HG02981 (cell line): ENCODE measurements at regions not wholly inside any gene's neighbourhood (a gene's known extent, or its start where the extent isn't known, plus 50 kb on each side); places are given as distances from the start of the nearest gene placed in this dataset.

Experiments
- ATAC-seq: cut with Tn5 transposase; IDR thresholded peaks from one replicate; pipeline ENCODE4 v1.9.1; 2021; ENCODE audit warnings: mild to moderate bottlenecking, moderate library complexity; ENCODE audit not compliant: unreplicated experiment

- ATAC-seq = no peak
Observed at GRCh38 chr12:30110498-30110897, 326.8 kb upstream of the TMTC1 start.

- ATAC-seq = no peak
Observed at GRCh38 chr12:30108666-30109065, 324.9 kb upstream of the TMTC1 start.

DNA sequence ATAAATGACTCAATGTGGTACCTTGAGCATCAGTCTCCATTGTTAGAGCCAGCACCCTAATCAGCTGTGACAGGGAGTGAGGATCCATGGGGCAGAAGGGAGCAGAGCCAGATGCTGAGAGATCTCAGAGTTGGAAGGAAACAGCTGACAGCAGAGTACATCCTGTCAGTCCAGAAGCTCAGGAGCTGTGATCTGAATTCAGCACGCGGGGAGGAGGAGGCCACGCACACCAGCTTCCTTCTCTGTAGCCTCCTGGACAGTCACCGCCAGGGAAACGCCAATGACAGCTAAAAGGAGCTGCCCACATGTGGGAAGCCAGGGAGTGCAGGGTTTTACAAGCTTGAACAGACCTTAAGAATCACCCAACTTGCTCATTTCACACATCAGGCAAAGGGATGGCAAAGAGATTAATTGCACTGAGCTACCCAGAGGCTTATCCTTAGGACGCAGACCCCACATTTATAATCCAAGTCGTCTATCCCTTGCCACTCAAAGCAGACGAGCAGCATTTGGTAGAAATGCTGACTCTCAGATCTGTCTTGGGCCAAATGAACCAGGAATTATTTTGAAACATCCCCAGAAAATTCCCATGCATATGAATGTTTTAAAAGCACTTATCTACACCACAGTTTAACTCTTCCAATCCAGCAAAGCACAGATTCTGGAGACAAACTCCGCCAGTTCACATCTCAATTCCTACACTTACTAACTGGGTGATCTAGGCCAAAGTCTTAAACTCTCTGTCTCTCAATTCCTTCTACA lies 322.6 kb upstream of the TMTC1 start:
- ATAC-seq = no peak

DNA sequence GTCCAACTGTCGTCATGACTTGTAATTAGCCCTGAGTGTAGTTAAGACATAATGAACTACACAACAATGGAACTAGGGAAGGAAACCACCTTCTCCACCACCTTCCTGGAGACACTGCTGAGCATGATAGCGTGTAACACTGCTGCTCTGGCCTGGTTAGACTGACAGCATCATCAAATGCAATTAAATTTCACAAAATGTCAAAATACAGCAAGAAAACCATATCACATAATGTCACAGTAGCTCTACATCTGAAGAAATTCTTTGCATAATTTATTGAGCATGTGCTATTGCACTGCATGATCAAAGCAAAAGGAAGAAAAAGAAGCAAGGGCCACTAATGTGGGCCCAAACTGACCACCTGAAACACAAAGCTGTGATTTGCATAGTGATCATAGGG lies 321.8 kb upstream of the TMTC1 start:
- no peak for ATAC-seq

DNA sequence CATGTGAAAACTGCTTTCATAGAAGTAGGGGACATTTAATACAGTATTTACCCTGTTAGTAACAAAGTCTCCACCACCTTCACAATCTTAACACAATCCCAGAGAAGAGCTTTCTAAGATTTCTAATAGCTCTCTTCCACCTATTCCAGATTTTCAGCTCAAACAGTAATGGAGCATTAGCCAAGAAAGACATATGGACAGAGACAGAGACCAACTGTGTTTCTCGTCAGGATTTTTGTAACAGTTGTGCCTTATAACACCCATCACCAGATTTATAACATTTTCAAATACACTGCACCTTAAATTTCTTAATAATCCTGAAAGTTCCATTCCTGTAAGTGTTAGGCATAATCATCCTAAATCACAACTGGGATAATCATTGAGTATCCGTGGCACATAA lies 321.2 kb upstream of the TMTC1 start:
- ATAC-seq = no peak

- no peak for ATAC-seq
Observed at GRCh38 chr12:30100741-30101140, 317.0 kb upstream of the TMTC1 start.

DNA sequence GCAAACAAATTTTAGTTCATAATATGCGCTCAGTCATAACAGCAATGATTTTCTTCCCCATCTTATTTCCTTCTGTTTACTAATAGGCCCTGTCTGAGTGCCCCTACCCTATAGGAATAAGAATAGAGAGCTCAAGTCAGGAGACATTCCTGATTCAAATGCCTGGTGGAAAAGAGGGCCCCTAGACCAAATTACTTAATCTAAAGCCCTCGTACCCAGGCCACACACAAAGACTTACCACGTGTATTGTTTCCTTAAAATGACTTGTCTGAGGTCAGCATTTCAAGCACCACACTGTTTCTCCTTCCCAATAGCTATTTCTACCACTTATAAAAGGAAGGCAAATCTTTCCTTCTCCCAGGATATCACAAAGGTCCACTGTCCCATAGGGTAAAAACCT lies 314.9 kb upstream of the TMTC1 start:
- no peak for ATAC-seq

GRCh38 chr12:30095511-30095910 lies 311.8 kb upstream of the TMTC1 start:
- no peak for ATAC-seq

DNA sequence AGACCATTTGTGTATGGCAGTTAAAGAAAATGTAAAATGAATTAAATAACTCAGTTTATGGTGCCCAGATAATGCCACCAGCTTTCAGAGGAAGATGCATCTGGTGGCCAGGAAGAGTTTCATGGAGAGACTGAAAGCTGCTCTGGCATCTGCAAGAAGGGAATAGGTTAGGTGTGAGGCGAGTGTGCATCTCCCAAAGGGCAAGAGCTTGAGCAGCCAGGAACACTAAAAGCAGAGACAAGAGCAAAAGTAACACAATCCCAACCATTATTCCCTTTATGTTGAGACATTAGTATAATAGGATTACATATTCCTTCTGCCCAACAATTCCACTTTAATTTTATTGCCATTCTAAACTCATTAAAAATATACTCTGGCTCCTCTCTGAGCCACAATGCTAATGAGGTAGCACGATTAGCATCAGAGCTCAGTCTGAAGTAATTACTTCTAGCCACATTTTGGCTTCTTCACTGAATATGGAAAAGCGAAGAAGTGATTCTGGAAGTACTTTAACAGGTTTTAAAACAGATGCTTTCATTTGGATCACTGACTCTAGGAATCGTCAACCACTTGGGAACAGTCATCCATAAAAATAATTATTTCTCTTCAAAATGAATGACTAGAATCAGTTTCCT lies 309.4 kb upstream of the TMTC1 start:
- ATAC-seq = no peak

DNA sequence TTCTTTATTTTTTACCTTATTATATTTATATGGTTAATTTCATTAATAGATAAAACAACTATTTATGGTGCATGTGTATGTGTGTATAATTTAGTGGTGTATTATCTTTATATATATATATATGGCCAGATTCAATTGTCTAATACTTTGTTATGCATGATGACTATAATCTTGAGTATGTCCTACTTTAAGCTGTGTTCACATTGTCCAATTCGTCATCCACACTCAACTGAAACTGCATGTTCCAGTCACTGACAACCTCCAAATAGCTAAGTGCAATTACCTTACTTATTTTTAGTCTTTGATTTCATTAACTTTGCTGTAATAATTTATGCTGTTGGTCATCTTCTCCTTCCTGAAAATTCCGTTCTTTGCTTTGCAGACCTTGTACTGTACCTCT lies 306.5 kb upstream of the TMTC1 start:
- no peak for ATAC-seq

GRCh38 chr12:30088259-30088995 lies 304.7 kb upstream of the TMTC1 start:
- ATAC-seq = no peak

- ATAC-seq = no peak
Observed at GRCh38 chr12:30082381-30082780, 298.6 kb upstream of the TMTC1 start.

DNA sequence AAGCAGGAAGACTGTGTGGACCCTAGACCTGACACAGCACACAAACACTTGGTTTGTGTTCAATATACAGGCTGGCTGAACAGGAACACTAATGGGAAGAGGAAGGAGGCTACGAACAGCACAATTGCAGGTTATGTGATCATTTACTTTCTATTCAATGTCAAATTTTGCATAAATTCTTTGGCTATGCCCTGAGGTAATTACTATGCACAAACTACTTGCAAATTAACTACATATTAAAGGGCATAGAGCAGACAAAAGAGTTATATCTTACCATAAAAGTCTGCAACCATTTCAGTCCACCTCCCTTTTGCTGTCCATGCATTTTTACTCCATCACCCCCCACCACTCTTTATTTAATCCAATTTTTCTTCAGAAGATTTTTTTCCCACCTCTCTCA lies 291.2 kb upstream of the TMTC1 start:
- ATAC-seq = no peak

DNA sequence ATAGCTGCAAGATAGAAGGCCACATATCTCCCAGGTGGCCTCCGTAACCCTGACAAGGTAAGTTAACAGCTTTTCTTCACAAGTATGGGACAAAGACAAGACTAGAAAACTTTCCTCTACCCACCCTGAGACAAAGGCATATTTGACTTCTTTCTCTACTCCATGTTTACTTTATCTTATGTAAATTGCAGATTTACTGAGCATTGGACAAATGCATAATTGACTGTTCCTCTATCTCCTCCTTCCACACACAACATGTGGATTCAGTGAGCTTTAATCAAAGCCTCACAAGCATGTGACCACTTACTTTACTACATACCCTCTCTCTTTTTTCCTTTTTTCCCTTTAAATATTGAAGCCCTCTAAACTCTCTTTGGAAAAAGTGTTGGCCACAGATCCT lies 289.1 kb upstream of the TMTC1 start:
- ATAC-seq = no peak

GRCh38 chr12:30067146-30067545 lies 283.4 kb upstream of the TMTC1 start:
- no peak for ATAC-seq

DNA sequence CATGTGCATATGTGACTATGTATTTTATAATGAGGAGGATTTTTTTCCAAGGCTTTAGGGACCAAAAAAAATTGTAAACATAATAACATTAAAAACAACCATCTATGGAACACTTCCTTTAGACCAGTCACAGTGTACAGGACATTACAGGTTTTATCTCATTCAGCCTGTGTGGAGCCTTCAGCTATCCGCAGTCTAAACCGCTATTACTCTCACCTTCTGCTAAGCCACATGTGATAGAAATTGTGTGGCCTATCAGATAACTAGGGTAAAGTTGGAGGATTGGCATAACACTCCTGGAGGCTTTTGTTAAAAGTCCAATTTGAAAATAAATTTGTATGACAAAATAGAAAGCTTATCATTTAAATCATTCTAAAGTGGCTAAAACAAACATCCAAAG lies 281.2 kb upstream of the TMTC1 start:
- ATAC-seq = no peak

DNA sequence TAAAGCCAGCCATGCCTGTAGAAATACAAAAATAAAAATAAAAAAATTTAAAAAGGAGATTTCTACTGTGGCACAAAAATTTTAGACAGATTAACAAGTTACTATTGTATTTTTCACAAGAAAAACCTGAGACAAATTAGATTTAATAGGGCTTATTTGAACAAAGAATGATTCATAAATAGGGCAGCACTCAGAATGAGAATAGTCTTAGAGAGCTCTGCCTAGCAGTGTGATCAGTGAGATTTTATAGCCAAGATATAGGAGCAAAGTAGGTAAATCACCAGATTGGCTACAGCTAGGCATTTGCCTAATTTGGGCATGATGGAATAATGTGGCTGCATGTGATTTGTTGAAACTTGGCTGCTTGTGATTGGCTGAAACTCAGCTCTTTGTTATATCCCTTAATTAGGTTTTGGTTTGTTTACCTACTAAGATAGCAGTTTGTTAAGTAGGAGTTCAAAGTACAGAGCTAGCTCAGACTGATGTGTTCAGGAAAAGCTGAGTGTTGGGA lies 279.7 kb upstream of the TMTC1 start:
- no peak for ATAC-seq

GRCh38 chr12:30048371-30048770 lies 264.6 kb upstream of the TMTC1 start:
- no peak for ATAC-seq

- no peak for ATAC-seq
Observed at GRCh38 chr12:30047516-30048254, 263.9 kb upstream of the TMTC1 start.

DNA sequence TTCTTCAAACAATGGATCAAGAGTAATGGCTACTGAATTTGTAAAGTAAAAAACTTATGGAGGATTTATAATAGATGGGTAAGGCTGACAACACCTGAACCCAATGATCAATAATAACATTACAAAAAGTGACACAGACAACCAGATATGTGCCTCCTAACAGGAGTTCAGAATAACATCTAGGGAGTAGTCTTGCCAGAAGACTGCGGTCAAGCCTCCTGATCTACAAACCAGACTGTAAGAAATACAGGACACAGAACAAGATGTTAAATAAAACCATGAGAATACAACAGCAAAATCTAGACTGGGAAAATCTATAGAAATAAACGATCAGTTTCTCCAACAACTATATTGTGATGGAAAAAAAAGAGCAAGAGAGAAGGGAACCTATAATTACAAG lies 262.6 kb upstream of the TMTC1 start:
- ATAC-seq = no peak

DNA sequence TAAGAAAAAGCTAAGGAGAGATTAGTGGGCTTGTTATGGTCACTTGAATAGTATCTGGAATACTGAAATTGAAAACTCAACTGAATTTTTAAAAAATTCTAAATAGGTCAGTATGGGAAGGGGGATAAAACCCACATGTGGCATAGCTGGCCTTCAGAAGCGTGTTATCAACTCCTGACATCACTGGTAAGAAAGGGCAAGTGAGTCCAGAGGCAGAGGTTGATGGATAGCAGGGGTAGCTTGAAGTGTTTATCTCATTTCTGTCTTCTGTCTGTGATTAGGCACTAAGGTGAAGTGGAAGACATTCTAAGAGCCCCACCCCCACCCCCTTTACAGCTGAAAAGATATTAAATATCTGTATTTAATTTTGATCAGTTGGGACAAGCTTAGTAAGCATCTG lies 261.4 kb upstream of the TMTC1 start:
- no peak for ATAC-seq
